ENCODE measurements at regions not wholly inside any gene's neighbourhood (a gene's known extent, or its start where the extent isn't known, plus 50 kb on each side); places are given as distances from the start of the nearest gene placed in this dataset.
"Not testable (repeated sequence)": the region's sequence is repeated elsewhere in the genome, so short reads cannot be mapped to it uniquely, and the experiment has no call there.

DNA sequence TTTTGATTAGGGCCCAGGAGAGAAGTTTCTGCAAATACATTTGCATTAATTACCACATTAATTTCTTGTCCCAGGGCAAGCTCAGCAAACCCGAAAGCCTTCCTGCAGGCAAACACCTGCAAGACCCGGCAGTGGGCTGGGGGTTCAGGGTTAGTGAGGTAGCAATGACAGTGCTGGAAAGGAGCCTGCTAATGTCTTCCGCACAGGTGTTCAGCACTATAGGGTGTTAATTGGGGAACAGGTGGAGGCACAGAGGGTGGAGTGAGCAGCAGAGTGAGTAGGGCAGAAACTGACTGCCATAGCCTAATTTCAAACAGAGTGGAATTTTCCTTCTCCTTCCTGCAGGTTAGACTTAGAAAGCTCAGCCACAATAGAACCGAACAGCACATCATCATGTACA is 50.9 kb upstream of the UBASH3B start:
- no peak for DNase-seq

GRCh38 chr11:122601141-122602125 is 54.1 kb upstream of the UBASH3B start:
- no peak for DNase-seq

- DNase-seq: no peak
Observed at GRCh38 chr11:122600290-122600689, 55.2 kb upstream of the UBASH3B start.

DNA sequence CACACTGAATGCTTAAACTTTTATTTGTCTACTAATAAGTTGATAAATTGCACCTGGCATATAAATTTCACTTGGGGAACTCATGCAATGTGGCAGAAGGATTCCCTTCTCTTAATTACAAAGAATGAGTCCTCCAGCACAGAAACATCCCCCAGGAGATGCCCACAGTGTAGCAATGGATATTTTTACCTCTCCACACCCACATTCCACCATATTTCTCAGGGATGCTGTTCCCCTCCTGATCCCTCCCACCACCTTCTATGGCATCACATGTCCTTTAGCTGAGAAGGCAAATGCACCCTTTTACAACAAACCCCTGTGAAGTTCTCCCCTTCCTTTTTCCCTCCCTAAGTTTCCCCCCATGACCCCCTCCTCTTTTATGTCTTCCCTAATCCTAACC is 56.1 kb upstream of the UBASH3B start:
- peak in 1 of 56 donors; percentile 5 for DNase-seq

- DNase-seq: no peak
Observed at GRCh38 chr11:122598971-122599370, 56.6 kb upstream of the UBASH3B start.

GRCh38 chr11:122597511-122597910 is 58.0 kb upstream of the UBASH3B start:
- DNase-seq: no peak

- no peak for DNase-seq
Observed at GRCh38 chr11:122594986-122595645, 60.4 kb upstream of the UBASH3B start.

GRCh38 chr11:122593473-122594420 is 61.8 kb upstream of the UBASH3B start:
- no peak for DNase-seq

DNA sequence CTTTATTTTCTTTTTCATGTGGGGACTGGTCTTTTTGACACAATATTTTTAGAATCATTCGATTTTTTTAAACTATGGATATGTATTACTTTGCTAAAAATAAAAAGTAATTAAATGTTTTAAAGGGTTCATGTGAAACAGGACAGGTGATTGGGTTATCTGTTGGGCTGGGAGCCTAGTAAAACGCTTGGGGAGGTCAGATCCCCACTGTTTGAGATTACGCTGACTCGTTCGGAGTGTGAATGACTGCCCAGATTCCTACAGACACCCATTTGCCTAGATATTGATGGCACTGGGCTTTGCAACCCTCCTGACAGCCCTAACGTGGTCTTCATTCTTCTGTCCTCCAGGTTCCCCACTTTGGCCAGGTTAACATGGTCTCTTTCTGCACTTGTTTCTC is 62.9 kb upstream of the UBASH3B start:
- DNase-seq: no peak

DNA sequence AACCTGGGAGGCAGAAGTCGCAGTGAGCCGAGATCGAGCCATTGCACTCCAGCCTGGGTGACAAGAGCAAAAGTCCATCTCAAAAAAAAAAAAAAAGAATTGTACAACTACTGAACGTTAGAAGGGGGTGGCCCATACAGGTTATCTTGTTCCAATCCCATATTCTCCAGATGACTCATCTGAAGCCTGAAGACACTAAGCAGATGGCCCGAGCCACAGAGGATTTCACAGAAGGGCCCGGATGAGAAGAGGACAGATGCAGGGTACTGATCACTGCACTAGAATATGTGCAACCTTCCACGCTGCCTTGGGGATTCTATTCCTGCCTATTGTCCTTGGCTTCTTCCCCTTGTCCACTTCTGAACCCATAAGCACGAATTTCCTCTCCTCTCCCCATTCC is 70.9 kb upstream of the UBASH3B start:
- no peak for DNase-seq

DNA sequence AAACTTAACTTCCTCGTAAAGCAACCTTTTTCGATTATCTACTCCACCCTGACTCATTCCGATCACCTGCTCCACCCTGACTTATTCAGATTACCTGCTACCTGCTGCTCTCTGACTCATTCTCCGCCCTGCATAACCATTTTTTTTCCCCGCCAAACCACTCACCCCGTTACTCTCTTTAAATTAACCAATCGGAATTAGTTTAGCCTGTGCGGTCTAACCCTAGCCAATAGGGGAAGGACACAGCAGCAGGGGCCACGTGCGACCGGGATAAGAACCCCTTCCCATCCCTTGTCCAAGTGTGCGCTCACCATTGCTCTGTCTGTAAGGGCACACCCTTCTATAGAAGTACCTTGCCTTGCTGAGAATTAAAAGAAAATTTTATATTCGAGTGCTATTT is 75.5 kb upstream of the UBASH3B start:
- not testable (repeated sequence) for DNase-seq

GRCh38 chr11:122578171-122578825 is 77.2 kb upstream of the UBASH3B start:
- no peak for DNase-seq

- DNase-seq: no peak
Observed at GRCh38 chr11:122572592-122572991, 82.9 kb upstream of the UBASH3B start.

GRCh38 chr11:122563761-122564160 is 91.8 kb upstream of the UBASH3B start:
- DNase-seq: no peak

DNA sequence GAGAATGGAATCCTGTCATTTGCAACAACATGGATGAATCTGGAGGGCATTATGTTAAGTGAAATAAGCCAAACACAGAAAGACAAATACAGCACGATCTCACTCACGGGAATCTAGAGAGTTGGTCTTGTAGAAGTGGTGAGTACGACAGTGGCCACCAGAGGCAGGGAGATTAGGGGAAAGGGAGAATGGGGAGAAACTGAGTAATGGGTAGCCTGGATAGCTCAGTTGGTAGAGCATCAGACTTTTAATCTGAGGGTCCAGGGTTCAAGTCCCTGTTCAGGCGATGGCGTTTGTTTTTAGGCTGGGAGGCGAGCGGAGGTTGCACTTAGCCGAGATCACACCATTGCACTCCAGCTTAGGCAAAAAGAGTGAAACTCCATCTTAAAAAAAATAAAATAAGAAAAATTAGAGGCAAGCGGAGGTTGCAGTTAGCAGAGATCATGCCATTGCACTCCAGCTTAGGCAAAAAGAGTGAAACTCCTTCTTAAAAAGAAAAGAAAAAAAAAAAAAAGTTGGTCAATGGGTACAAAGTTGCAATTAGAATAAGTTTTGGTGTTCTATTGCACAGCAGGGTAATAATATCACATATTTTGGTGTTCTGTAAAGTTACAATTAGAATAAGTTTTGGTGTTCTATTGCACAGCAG is 95.7 kb upstream of the UBASH3B start:
- DNase-seq: no peak

GRCh38 chr11:122559218-122559617 is 96.3 kb upstream of the UBASH3B start:
- DNase-seq: not testable (repeated sequence)

DNA sequence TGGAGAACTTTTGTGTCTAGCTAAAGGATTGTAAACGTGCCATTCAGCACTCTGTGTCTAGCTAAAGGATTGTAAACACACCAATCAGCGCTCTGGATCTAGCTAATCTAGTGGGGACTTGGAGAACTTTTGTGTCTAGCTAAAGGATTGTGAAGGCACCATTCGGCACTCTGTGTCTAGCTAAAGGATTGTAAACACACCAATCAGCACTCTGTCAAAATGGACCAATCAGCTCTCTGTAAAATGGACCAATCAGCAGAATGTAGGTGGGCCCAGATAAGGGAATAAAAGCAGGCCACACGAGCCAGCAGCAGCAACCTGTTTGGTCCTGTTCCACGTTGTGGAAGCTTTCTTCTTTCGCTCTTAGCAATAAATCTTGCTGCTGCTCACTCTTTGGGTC is 98.4 kb upstream of the UBASH3B start:
- not testable (repeated sequence) for DNase-seq

GRCh38 chr11:122556605-122557004 is 98.9 kb upstream of the UBASH3B start:
- DNase-seq: peak in 8 of 56 donors; percentile 7 to 43 (median 17)

GRCh38 chr11:122538060-122538459 is 117.5 kb upstream of the UBASH3B start:
- no peak for DNase-seq

- DNase-seq: no peak
Observed at GRCh38 chr11:122524898-122525297, 130.6 kb upstream of the UBASH3B start.

Measured in amygdala (tissue), 56 donors.